ENCODE measurements at regions not wholly inside any gene's neighbourhood (a gene's known extent, or its start where the extent isn't known, plus 50 kb on each side); places are given as distances from the start of the nearest gene placed in this dataset.

DNA sequence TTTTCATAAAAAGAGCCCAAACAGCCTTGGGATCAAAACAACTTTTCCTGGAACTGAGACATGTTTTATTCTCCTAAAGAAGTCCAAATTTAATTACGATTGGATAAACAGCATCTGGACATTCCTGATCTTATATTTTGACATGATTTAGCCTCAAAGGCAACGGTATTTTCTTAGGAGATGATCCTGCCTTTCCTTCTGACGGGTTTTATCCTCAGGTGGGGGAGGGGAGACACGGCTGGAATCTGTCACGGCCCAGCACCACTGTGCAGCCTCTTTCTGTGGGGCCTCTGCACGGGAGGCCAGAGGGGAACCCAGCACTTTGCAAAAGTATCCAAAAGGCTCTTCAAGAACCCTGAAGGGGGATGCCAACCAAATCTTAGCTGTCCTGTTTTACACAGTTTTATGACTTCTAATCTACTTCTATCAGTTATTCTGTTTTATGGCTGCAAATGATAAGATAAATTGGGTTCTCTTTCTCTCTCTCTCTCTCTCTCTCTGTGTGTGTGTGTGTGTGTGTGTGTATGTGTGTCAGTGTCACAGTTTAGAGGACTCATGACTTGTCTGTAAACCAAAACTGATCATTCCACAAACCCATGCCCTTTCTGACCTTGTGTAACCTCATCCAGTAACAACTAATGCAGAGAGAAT is 321.1 kb upstream of the NPVF start:
- Histone ChIP-seq H3K27me3 (replicated peaks; ENCODE audit: control insufficient read depth, insufficient read depth, low read length) (0 out of 2 replicates have a peak, but pooled peaks cover 2% of the 10 kb centered on the region), H3K36me3 (ENCODE audit: control insufficient read depth, insufficient read depth, low read length) (no peaks in the 10 kb centered on the region), H3K4me3 (replicated peaks; ENCODE audit: low read depth, low read length) (no peak overlapping the region)
- TF ChIP-seq, protein P1, sequence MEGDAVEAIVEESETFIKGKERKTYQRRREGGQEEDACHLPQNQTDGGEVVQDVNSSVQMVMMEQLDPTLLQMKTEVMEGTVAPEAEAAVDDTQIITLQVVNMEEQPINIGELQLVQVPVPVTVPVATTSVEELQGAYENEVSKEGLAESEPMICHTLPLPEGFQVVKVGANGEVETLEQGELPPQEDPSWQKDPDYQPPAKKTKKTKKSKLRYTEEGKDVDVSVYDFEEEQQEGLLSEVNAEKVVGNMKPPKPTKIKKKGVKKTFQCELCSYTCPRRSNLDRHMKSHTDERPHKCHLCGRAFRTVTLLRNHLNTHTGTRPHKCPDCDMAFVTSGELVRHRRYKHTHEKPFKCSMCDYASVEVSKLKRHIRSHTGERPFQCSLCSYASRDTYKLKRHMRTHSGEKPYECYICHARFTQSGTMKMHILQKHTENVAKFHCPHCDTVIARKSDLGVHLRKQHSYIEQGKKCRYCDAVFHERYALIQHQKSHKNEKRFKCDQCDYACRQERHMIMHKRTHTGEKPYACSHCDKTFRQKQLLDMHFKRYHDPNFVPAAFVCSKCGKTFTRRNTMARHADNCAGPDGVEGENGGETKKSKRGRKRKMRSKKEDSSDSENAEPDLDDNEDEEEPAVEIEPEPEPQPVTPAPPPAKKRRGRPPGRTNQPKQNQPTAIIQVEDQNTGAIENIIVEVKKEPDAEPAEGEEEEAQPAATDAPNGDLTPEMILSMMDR (IDR thresholded peaks at IDR 0.05; ENCODE audit: insufficient read depth, low read length, poor library complexity, severe bottlenecking): no peak
- DNase-seq (ENCODE audit: extremely low read depth, insufficient read length): no peak

DNA sequence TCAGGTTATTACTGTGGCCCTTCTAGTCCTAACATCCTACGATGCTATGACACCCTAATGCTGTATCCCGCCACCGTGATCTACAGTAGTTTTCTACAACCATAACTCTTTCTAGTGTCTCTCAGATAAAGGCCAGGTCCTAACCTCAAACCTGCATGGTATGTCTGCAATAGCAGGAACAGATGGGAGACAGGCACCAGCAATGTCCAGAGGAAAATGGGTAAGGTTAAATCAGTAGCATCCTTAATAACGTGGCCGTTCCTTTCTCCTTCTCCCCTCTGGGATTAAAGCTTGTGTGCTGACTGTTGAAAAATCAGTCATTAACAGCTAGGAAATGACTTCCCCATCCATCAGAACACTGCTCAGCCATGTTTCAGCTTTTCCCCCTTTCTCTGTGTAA is 321.9 kb upstream of the NPVF start:
- H3K36me3 ChIP-seq (ENCODE audit: control insufficient read depth, insufficient read depth, low read length): no peaks in the 10 kb centered on the region
- H3K4me3 ChIP-seq (replicated peaks; ENCODE audit: low read depth, low read length): no peak overlapping the region
- H3K27me3 ChIP-seq (replicated peaks; ENCODE audit: control insufficient read depth, insufficient read depth, low read length): 0 out of 2 replicates have a peak, but pooled peaks cover 2% of the 10 kb centered on the region
- DNase-seq (ENCODE audit: extremely low read depth, insufficient read length): no peak
- TF ChIP-seq, protein P1 (IDR thresholded peaks at IDR 0.05; ENCODE audit: insufficient read depth, low read length, poor library complexity, severe bottlenecking): no peak

DNA sequence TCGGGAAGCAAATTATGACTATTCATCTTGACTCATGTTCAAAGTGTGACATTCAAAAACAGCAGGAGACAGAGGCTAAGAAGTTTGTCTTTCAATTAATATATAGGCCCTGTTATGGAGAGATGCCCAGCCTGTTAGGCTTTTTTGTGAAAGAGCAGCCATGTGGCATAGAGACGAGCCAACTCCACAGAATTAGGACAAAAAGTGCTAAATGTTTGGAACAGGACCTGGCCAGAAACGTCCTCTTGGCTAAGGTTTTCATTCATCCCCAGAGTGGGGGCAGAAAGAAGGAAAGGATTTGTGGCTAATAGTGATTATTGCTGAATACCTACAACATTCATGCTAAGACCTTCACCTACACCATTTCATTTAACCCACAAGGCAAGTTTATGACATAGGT is 324.7 kb upstream of the NPVF start:
- TF ChIP-seq, protein P1 (IDR thresholded peaks at IDR 0.05; ENCODE audit: insufficient read depth, low read length, poor library complexity, severe bottlenecking): no peak
- Histone ChIP-seq H3K4me3 (replicated peaks; ENCODE audit: low read depth, low read length) (no peak overlapping the region), H3K27me3 (replicated peaks; ENCODE audit: control insufficient read depth, insufficient read depth, low read length) (no peaks in the 10 kb centered on the region; the same call in 1 of the 2 replicates), H3K36me3 (ENCODE audit: control insufficient read depth, insufficient read depth, low read length) (no peaks in the 10 kb centered on the region)
- no peak for DNase-seq (ENCODE audit: extremely low read depth, insufficient read length)

DNA sequence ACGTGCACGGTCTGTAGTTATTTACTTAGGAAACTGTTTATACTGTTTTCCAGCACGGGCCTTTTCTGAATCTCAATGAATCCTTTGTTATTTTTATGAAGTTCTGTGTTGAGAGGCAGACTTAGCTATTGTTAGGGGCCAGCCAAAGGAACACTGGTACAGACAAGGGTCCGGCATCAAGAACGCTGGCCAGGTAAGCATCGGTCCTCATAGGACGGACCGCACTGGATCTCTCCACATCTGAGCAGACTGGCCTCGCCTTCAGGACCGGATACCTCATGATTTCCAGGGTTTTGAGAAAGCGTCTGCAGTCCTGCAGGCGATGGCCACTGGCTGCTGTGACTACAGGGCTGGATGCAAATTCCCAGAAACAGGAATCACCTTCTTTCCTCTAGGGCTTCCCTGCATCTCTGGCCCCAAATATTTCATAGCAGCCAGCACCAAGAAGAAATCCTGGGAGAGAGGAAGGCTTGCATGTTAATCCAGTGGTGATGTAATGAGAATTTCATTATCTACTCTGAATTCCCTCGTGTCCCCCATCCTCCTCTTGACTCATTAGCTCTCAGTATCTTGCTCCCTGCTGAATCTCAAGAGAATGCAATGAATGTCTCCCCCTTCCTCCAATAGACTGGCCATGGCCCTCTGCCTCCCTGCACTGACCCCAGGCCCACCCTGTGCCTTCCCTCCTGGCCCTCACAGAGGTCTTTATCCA is 325.4 kb upstream of the NPVF start:
- TF ChIP-seq, protein P1 (IDR thresholded peaks at IDR 0.05; ENCODE audit: insufficient read depth, low read length, poor library complexity, severe bottlenecking): no peak
- no peak overlapping the region for H3K4me3 ChIP-seq (replicated peaks; ENCODE audit: low read depth, low read length)

DNA sequence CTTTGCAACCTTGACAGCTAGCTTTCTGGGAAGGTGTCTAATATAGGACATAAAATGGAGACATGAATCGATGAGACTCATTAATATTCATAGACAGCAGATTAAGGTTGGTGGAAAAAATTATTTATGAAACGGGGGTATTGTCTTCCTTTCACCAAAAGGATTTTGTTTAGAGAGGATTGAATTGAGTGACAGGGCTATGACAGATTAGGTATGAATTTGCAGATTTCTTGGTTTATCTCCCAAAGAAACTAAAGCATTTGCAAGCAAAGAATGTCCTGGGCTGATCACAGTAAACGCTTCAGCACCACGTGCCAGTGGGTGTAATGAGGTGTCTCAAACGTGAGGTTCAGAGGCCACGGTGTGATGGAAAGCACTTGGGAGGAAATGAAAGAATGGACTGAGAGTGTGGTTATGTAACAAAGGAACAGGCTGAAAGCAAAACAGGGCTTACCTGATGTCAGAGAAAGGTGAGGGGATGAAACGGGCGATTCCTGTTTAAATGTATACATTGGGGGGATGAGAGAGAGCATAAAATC is 329.2 kb upstream of the NPVF start:
- no peak for DNase-seq (ENCODE audit: extremely low read depth, insufficient read length)
- H3K4me3 ChIP-seq (replicated peaks; ENCODE audit: low read depth, low read length): no peak overlapping the region

More for the DNA sequence above, 325.4 kb upstream of the NPVF start:
- Histone ChIP-seq H3K36me3 (ENCODE audit: control insufficient read depth, insufficient read depth, low read length) (no peaks in the 10 kb centered on the region), H3K27me3 (replicated peaks; ENCODE audit: control insufficient read depth, insufficient read depth, low read length) (no peaks in the 10 kb centered on the region; the same call in 1 of the 2 replicates)
- DNase-seq (ENCODE audit: extremely low read depth, insufficient read length): no peak

More for the DNA sequence above, 329.2 kb upstream of the NPVF start:
- no peaks in the 10 kb centered on the region for H3K36me3 ChIP-seq (ENCODE audit: control insufficient read depth, insufficient read depth, low read length)
- H3K27me3 ChIP-seq (replicated peaks; ENCODE audit: control insufficient read depth, insufficient read depth, low read length): no peaks in the 10 kb centered on the region; the same call in none of the 2 replicates
- TF ChIP-seq, protein P1 (IDR thresholded peaks at IDR 0.05; ENCODE audit: insufficient read depth, low read length, poor library complexity, severe bottlenecking): no peak

All from GM06990 (cell line).